ENCODE measurements at regions not wholly inside any gene's neighbourhood (a gene's known extent, or its start where the extent isn't known, plus 50 kb on each side); places are given as distances from the start of the nearest gene placed in this dataset.
A peak's percentile ranks its signal among the peaks of the same experiment; 100 is the strongest.

DNA sequence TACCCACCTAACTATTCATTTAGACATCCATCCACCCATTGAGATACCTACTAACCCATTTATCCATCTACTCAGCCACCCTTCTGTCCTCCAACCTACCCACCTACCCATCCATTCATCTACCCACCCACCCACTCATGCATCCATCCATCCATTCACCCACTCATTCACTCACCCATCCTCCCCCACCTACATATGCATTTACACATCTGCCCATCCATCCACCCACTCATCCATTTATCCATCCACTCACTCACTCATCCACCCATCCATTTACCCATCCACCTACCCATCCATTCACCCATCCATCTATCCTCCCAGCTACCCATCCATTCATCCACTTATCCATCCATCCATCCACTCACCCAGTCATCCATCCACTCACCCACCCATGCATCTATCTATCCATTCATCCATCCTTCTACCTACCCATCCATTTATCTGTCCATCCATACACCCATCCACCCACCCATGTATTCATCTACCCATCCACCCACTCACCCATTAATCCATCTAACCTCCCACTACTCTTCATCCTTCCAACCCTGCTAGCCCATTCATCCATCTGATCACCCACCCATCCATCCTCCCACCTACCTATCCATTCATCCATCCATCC lies 378.7 kb downstream of the CTTN start:
- no peak for DNase-seq (ENCODE audit: low read depth, low spot score)
- H3K4me3 ChIP-seq (ENCODE audit: low read length): no peak overlapping the region

DNA sequence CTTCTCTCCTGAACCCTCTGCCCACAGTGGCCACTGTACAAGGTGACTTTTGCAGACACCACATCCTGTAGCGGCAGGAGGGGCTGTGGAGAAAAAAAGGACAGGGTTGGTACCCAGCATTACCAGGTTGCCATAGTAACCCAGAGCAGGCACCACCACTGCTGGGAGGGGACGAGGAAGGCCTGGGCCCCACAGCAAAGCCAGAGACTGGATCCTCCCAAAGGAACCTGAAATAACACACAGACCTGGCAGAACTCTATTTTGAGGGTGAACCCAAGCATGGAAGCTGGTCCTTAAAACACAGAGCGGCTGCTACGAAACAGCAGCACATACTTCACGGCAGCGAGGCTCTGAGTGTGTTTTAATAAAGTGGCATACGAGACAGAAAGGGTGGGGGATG lies 380.6 kb downstream of the CTTN start:
- no peak overlapping the region for H3K4me3 ChIP-seq (ENCODE audit: low read length)
- no peak for DNase-seq (ENCODE audit: low read depth, low spot score)

DNA sequence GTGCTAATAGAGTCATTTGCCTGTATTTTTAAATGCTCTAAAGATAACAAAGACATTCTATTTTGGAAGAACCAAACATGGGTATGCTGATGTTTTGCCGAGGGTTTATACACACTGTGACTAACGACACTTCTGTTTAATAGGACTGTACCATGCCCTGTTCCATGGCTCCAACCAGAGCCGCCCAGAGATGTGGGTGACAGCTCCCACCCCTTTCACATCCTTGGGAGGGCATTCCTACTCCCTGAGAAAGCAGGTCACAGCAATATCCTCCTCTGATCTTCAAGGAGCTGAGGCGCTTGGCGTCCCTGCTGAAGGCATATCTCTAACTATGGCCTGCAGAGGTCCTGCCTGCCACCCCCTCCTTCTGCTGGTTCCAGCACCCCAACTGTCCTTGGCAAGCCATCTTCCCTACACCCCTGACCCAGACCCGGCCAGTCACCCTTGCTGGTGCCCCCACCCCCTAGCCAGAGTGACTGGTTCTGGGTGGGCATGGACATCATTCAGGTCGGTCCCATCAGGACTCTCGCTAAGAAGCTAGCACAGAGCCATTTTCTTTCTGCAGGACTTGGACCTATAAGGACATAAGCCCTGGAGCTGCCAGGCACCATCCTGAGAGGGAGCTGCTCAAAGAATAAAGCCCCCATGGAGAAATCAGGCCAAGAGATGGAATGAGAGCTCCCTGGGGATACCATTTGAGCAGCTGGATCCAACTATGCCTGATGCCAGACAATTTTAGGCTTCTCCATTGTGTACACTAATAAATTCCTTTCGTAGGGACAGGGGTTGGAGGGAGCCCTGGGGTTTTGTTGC lies 381.3 kb downstream of the CTTN start:
- no peak overlapping the region for H3K4me3 ChIP-seq (ENCODE audit: low read length)
- no peak for DNase-seq (ENCODE audit: low read depth, low spot score)

DNA sequence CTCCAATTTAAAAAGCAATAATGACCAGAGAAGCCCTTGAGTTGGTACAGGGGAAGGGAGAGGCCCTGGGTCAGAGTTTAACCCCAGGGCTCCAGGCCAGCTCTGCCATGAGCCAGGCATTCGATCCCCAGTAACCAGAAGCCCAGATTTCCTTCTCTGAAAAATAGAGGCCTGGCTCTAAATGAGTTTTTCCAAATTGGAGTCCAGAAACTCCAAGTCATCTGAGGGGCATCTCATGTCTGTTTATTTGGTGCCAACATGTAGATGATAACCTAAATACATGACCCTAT lies 381.9 kb downstream of the CTTN start:
- no peak overlapping the region for H3K4me3 ChIP-seq (ENCODE audit: low read length)
- no peak for DNase-seq (ENCODE audit: low read depth, low spot score)

DNA sequence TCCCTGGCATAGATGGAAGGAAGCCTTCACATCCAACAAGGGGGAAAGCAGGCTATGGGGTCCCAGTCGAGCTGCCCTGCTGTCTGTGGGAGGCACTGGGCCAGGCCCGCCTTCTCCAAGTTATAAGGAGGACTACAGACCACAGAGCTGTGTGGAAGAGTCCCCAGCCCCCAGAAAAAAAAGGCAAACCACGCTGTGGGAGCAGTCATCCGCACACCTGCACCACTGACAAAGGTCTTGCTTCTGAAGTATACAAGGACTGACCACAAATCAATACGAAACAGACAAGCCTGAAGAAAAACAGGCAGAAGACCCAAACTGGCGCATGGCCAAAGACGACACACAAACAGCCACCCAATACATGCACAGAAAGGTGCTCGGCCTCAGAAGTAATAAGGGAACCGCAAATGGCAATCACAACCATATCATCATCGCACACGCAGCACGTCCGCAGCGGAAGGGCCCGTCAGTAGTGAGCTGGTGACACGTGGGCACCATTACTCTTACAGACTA lies 384.1 kb downstream of the CTTN start:
- DNase-seq (ENCODE audit: low read depth, low spot score): peak; percentile 98
- H3K4me3 ChIP-seq (ENCODE audit: low read length): no peak overlapping the region

GRCh38 chr11:70783356-70783755 lies 385.0 kb downstream of the CTTN start:
- DNase-seq (ENCODE audit: low read depth, low spot score): no peak
- no peak overlapping the region for H3K4me3 ChIP-seq (ENCODE audit: low read length)

GRCh38 chr11:70783821-70784220 lies 385.5 kb downstream of the CTTN start:
- no peak for DNase-seq (ENCODE audit: low read depth, low spot score)
- no peak overlapping the region for H3K4me3 ChIP-seq (ENCODE audit: low read length)

DNA sequence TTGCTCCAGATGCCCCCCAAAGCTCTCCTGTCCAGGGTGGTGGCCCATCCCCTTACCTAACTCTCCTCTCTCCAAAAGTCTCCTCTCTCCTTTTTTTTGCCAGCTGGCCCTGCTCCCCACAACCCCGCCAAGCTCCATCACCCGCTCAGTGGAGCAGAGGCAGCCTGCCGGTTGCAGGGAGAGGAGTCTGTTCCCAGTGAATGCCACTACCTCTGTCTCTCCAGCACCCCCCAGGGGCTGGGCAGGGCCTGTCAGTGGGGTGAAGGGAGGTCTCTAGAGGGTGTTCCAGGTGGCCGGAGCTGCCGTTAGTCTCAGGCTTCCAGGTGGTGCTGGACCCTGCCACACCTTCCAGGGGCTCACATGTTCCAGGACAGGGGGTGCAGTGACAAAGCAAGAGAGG lies 387.0 kb downstream of the CTTN start:
- no peak for DNase-seq (ENCODE audit: low read depth, low spot score)
- no peak overlapping the region for H3K4me3 ChIP-seq (ENCODE audit: low read length)

DNA sequence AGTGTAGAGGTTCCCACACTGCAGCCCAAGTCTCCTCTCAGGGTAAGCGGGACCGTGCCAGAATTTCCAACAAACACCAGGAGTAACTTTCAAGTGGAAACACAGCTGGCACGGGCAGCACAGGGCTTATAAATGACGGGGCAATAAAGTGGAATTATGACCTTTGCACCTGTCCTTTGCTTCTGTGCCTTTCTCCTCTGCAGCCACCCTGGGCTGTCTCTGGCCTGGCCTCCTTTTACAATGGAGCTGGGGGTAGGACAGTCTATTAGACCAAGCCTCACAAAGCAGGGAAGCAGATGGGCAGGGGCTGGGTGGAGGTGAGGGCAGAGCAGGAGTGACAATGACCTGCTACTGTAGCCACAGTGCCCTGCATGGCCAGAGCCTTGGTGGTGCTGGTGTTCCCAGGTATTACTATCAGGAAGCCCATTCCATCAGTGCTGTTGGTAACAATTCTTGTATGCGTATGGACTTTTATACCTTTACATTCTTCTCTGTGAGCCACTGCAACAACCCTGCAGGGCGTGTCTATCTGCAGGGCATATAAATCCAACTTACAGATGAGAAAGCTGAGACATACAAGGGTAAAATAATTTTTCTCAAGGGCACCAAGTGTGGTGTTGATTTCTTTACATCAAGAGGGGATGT lies 387.8 kb downstream of the CTTN start:
- no peak overlapping the region for H3K4me3 ChIP-seq (ENCODE audit: low read length)
- DNase-seq (ENCODE audit: low read depth, low spot score): no peak

DNA sequence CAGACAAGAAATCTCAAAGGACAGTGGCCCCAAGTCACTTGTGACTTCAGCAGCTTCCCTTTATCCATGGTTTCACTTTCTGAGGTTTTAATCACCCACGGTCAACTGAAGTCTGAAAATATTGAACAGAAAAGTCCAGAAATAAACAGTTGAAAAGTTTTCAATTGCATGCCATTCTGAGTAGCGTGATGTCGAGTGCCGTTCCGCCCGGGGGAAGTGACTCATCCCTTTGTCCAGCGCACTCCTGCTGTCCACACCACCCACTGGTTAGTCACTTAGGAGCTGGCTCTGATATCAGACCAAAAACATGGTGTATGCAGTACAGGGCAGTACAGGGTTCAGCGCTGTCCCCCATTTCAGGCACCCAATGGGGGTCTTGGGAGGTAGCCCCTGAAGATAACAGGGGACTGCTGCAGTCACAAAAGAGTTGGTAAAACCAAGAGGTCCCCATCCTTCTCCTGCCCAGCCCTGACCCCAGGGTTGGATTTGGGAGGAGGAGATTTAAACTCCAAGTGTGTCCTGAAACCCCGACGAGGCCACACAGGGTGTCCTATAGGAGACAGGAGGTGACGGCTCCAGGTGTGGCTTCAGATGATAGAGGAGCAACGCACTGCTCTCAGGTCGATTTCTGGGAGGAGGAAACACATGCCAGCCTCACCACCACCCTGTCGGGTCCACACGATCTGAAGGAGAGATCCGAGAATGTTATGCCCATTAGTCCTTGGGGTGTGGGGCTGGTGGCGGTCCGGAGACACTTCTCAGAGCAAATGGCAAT lies 390.1 kb downstream of the CTTN start:
- DNase-seq (ENCODE audit: low read depth, low spot score): no peak
- H3K4me3 ChIP-seq (ENCODE audit: low read length): no peak overlapping the region

- no peak for DNase-seq (ENCODE audit: low read depth, low spot score)
- no peak overlapping the region for H3K4me3 ChIP-seq (ENCODE audit: low read length)
Observed at GRCh38 chr11:70790671-70791300, 392.5 kb downstream of the CTTN start.

- peak; percentile 22 for DNase-seq (ENCODE audit: low read depth, low spot score)
- no peak overlapping the region for H3K4me3 ChIP-seq (ENCODE audit: low read length)
Observed at GRCh38 chr11:70796648-70797227, 398.4 kb downstream of the CTTN start.

DNA sequence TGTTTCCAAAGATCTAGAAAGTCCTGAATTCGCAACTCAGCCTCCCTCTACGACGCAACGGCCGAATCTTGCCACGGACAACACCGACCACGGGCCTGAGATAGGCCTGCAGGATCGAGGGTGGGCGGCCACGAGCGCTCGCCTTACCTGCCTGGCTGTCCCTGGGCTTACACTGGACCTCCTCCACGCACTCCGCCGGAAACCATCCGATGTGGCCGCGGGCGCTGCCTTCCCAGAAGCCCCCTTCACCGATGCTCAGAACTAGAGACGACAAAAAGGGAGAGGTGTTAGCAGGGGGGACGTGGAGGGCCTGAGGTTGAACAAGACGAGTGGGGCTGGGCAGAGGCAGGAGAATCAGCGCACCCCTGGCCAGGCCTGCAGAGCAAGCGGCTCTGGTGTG lies 400.0 kb downstream of the CTTN start:
- DNase-seq (ENCODE audit: low read depth, low spot score): no peak

DNA sequence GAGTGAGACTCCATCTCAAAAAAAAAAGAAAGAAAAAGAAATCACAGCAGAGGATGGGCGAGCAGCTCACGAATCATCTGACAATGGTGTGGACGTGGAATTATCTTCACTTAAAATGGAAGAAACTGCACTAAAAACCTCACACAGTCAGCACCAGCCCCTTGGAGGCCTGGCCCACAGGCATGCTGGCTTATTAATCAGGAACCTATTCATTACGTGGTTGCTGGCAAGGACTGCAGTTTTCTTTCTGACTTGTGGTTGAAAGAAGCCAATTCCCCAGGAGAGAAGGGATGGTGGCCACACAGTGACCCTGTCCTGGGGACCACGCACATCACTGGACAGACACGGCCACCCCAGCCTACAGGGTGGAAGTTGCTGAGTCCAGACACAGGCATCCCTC lies 401.1 kb downstream of the CTTN start:
- no peak for DNase-seq (ENCODE audit: low read depth, low spot score)
- H3K4me3 ChIP-seq (ENCODE audit: low read length): no peak overlapping the region

More for the DNA sequence above, 400.0 kb downstream of the CTTN start:
- H3K4me3 ChIP-seq (ENCODE audit: low read length): no peak overlapping the region

GRCh38 chr11:70802185-70802584 lies 403.9 kb downstream of the CTTN start:
- H3K4me3 ChIP-seq (ENCODE audit: low read length): no peak overlapping the region
- no peak for DNase-seq (ENCODE audit: low read depth, low spot score)

GRCh38 chr11:70804139-70804837 lies 406.0 kb downstream of the CTTN start:
- no peak overlapping the region for H3K4me3 ChIP-seq (ENCODE audit: low read length)

GRCh38 chr11:70805243-70805642 lies 406.9 kb downstream of the CTTN start:
- no peak overlapping the region for H3K4me3 ChIP-seq (ENCODE audit: low read length)
- DNase-seq (ENCODE audit: low read depth, low spot score): no peak

More at GRCh38 chr11:70804139-70804837, 406.0 kb downstream of the CTTN start:
- DNase-seq (ENCODE audit: low read depth, low spot score): no peak

- H3K4me3 ChIP-seq (ENCODE audit: low read length): no peak overlapping the region
- no peak for DNase-seq (ENCODE audit: low read depth, low spot score)
Observed at GRCh38 chr11:70805971-70806370, 407.6 kb downstream of the CTTN start.

Measured in Jurkat, Clone E6-1 (cell line).